ENCODE measurements at regions not wholly inside any gene's neighbourhood (a gene's known extent, or its start where the extent isn't known, plus 50 kb on each side); places are given as distances from the start of the nearest gene placed in this dataset.

GRCh38 chr21:35833388-35833787, 226.9 kb downstream of the SETD4 start:
- WGBS, 2 donors = 85 to 100% methylated on average over 1 to 3 of the region's 3 CpGs
- TF ChIP-seq POLR2AphosphoS5 (IDR thresholded peaks at IDR 0.05) = no peak
- TF ChIP-seq EP300 (IDR thresholded peaks at IDR 0.05) = no peak
- no peak for TF ChIP-seq POLR2A (IDR thresholded peaks at IDR 0.05)
- TF ChIP-seq CTCF (IDR thresholded peaks at IDR 0.05) = no peak
- no peak for ATAC-seq (ENCODE audit: low FRiP score in 2 of 2)

GRCh38 chr21:35831230-35831629, 229.1 kb downstream of the SETD4 start:
- Histone ChIP-seq H3K27me3 (no peaks in the 10 kb centered on the region), H3K36me3 (no peaks in the 10 kb centered on the region), H3K27ac (no peak overlapping the region), H3K9me3 (no peaks in the 10 kb centered on the region), H3K4me3 (no peak overlapping the region), H3K4me1 (no peaks in the 10 kb centered on the region)
- DNase-seq = no peak
- TF ChIP-seq EP300 (IDR thresholded peaks at IDR 0.05) = no peak
- TF ChIP-seq POLR2AphosphoS5 (IDR thresholded peaks at IDR 0.05) = no peak
- TF ChIP-seq POLR2A (IDR thresholded peaks at IDR 0.05) = no peak
- TF ChIP-seq CTCF (IDR thresholded peaks at IDR 0.05) = no peak
- WGBS, 2 donors = 88 to 97% methylated on average over 5 to 6 of the region's 6 CpGs
- ATAC-seq (ENCODE audit: low FRiP score in 2 of 2) = no peak

More at GRCh38 chr21:35833388-35833787, 226.9 kb downstream of the SETD4 start:
- Histone ChIP-seq H3K4me1 (no peaks in the 10 kb centered on the region), H3K27me3 (no peaks in the 10 kb centered on the region), H3K27ac (no peak overlapping the region), H3K4me3 (no peak overlapping the region), H3K9me3 (no peaks in the 10 kb centered on the region), H3K36me3 (no peaks in the 10 kb centered on the region)
- DNase-seq = no peak

- Histone ChIP-seq H3K27ac (no peak overlapping the region), H3K4me3 (no peak overlapping the region), H3K9me3 (no peaks in the 10 kb centered on the region), H3K4me1 (no peaks in the 10 kb centered on the region), H3K27me3 (no peaks in the 10 kb centered on the region), H3K36me3 (no peaks in the 10 kb centered on the region)
- no peak for DNase-seq
- 26 to 34% methylated on average over 5 of the region's 5 CpGs for WGBS, 2 donors
- TF ChIP-seq EP300 (IDR thresholded peaks at IDR 0.05) (no peak), POLR2A (IDR thresholded peaks at IDR 0.05) (no peak), CTCF (IDR thresholded peaks at IDR 0.05) (no peak), POLR2AphosphoS5 (IDR thresholded peaks at IDR 0.05) (no peak)
- ATAC-seq (ENCODE audit: low FRiP score in 2 of 2) = no peak
Observed at GRCh38 chr21:35829067-35829466, 231.3 kb downstream of the SETD4 start.

- WGBS, 2 donors = 93 to 96% methylated on average over 4 of the region's 4 CpGs
- H3K9me3 ChIP-seq = no peaks in the 10 kb centered on the region
- no peak overlapping the region for H3K27ac ChIP-seq
- H3K36me3 ChIP-seq = no peaks in the 10 kb centered on the region
- no peaks in the 10 kb centered on the region for H3K27me3 ChIP-seq
- TF ChIP-seq CTCF (IDR thresholded peaks at IDR 0.05) (no peak), POLR2AphosphoS5 (IDR thresholded peaks at IDR 0.05) (no peak), POLR2A (IDR thresholded peaks at IDR 0.05) (no peak), EP300 (IDR thresholded peaks at IDR 0.05) (no peak)
- H3K4me3 ChIP-seq = no peak overlapping the region
- no peak for DNase-seq
- H3K4me1 ChIP-seq = no peaks in the 10 kb centered on the region
- ATAC-seq (ENCODE audit: low FRiP score in 2 of 2) = no peak
Observed at GRCh38 chr21:35828161-35828560, 232.2 kb downstream of the SETD4 start.

- no peak for DNase-seq
- H3K4me3 ChIP-seq = no peak overlapping the region
- no peak for ATAC-seq (ENCODE audit: low FRiP score in 2 of 2)
- no peaks in the 10 kb centered on the region for H3K4me1 ChIP-seq
- H3K27me3 ChIP-seq = no peaks in the 10 kb centered on the region
- H3K9me3 ChIP-seq = no peaks in the 10 kb centered on the region
- WGBS, 2 donors = 94 to 95% methylated on average over 1 of the region's 1 CpG
- H3K27ac ChIP-seq = no peak overlapping the region
- TF ChIP-seq POLR2A (IDR thresholded peaks at IDR 0.05) (no peak), CTCF (IDR thresholded peaks at IDR 0.05) (no peak), POLR2AphosphoS5 (IDR thresholded peaks at IDR 0.05) (no peak), EP300 (IDR thresholded peaks at IDR 0.05) (no peak)
- no peaks in the 10 kb centered on the region for H3K36me3 ChIP-seq
Observed at GRCh38 chr21:35827004-35827403, 233.3 kb downstream of the SETD4 start.

All from upper lobe of left lung (tissue), 6 donors.